ENCODE measurements at regions not wholly inside any gene's neighbourhood (a gene's known extent, or its start where the extent isn't known, plus 50 kb on each side); places are given as distances from the start of the nearest gene placed in this dataset.
"Not testable (repeated sequence)": the region's sequence is repeated elsewhere in the genome, so short reads cannot be mapped to it uniquely, and the experiment has no call there.

DNA sequence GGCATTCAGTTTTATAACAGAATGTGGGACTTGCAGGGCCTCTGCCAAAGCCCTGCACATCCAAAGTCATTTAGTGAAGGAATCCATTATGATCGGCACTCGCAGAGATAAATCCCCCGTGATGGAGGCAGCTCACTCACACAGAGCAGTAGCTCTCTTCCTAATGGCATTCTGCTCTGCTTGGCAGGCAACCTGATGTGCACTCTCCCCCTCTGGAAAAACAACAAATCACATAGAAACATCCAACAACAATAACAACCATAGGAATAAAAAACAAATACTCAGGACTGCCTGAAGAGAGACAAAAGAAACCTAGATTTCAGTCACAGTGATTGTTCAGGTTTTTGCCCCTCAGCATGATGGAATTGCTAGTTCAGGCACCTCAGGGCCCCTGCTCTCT lies 59.7 kb downstream of the NAA11 start:
- no peak for DNase-seq (ENCODE audit: low spot score)

DNA sequence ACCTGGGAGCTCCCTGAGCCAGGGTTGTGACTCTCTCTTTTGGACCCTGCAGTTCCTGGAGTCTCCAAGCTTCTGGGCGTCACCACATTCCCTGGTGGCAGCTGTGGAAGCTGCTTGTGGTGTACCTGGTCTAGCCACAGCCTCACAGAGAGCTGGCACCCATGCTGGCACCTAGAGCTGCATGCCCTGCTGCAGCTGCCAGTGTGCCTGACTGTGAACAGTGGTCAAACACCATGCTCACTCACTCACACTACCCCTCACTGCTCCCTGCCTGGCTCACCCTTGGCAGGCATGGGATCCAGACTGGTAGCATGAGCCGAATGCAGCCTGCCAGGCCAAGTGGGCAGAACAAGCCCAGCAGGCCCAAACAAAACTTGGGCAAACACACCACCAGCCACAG lies 66.6 kb downstream of the NAA11 start:
- no peak for DNase-seq (ENCODE audit: low spot score)

DNA sequence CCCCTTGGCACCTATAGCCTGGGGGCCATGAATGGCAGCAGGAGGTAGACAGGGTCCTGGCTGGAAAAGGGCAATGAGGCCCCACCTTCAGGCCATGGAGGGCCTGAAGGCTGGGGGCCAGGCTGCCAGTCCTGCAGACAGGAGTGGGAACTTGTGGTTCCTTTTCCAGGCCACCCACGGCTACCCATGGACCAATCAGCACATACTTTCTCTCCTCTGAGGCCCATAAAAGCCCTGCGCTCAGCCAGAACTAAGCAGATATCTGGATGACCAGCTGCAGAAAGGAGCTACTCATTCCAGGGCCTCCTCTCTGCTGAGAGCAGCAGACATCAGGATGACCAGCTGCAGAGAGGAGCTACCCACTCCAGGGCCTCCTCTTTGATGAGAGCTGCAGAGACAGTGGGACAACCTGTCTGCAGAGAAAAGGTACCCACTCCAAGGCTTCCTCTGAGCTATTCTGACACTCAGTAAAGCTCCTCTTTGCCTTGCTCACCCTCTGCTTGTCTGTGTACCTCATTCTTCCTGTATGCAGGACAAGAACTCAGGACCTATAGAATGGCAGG lies 67.2 kb downstream of the NAA11 start:
- DNase-seq (ENCODE audit: low spot score), result no peak

DNA sequence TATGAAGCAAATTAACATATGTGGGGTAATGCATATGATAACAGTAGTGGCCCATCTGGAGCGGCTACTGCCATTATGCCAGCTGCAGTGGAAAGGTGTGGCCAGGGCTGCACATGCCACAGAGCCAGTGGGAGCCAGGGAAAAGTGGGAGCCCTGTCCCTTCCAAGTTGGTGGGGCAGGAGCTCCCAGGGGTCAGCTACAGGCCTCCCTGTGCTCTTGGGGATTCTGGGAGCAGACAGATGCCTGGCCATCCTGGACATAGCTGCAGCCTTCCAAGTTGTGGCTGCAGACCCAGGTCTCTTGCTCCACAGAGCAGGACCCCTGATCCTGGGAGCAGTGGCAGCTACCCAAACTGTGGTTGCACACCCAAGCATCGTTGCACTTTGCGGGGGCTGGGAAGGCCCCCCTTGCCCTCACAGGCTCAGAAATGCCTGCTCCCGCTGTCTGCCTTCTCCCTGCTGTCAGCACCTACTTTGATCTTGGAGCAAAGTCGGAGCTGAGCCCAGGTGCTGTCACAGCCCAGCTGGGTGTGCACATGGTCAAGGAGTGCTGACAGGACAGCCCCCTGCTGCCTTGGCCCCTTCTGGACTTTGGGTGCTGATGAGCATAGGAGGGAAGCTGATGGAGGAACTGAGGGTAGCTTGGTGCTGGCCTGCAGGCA lies 67.8 kb downstream of the NAA11 start:
- DNase-seq (ENCODE audit: low spot score), result no peak

DNA sequence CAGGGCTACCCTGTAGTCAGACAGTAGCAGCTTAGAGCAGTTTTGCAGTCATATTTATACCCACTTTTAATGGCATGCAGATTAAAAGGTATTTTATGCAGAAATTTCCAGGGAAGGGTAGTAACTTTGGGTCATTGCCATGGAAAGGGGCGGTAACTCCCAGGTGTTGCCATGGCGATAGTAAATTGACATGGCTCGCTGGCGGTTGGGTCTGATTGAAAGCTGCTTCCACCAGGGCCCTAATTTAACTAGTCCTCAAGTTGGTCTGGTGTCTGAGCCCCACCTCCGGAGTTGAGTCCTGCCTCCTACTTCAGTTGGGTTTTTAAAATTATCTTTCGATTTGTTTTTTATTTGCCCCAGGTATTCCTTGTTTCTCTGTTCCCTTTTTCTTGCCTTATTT lies 70.1 kb downstream of the NAA11 start:
- DNase-seq (ENCODE audit: low spot score), result no peak

DNA sequence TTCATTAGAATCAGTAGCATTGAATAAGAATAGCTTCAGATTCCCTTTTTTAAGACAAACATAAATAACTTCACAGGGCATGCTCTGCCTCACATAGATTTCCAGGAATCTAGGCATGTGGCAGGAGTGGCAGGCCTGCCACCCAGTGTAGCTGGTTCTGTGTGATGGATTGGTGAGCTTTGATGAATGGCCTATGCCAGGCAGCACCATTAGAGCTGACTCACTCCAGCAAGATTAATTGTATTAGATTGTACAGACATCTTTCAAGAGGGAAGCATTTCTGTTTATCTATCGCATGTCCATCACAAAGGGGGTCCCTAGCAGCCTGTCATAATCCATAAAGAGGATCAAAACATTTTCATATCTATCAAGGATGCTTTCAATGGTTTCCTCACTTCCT lies 71.9 kb downstream of the NAA11 start:
- no peak for DNase-seq (ENCODE audit: low spot score)

DNA sequence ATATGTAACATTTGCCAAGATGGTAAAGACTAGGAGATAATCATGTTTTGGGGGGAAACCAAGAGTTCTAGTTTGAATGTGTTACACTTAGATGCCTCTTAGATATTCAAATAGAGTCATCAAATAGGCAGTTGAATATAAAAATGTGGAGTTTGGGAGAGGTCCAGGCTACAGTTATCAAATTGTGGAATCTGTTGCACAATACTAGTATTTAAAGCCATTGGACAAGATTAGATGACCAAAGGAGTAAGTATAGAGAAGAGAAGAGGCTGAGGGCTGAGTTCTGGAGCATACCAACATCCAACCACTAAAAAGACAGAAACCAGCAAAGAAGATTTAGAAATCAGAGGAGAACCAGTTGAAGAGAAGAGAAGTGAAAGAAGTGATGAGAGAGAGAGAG lies 72.7 kb downstream of the NAA11 start:
- DNase-seq (ENCODE audit: low spot score), result no peak

DNA sequence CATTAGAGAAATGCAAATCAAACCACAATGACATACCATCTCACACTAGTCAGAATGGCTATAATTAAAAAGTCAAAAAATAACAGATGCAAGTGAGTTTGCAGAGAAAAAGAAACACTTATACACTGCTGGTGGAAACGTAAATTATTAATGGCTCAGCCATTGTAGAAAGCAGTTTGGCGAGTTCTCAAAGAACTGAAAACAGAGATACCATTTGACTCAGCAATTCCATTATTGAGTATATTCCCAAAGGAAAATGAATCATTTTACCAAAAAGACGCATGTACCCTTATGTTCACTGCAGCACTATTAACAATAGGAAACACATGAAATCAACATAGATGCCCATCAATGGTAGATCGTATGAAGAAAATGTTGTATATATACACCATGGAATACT lies 75.0 kb downstream of the NAA11 start:
- no peak for DNase-seq (ENCODE audit: low spot score)

DNA sequence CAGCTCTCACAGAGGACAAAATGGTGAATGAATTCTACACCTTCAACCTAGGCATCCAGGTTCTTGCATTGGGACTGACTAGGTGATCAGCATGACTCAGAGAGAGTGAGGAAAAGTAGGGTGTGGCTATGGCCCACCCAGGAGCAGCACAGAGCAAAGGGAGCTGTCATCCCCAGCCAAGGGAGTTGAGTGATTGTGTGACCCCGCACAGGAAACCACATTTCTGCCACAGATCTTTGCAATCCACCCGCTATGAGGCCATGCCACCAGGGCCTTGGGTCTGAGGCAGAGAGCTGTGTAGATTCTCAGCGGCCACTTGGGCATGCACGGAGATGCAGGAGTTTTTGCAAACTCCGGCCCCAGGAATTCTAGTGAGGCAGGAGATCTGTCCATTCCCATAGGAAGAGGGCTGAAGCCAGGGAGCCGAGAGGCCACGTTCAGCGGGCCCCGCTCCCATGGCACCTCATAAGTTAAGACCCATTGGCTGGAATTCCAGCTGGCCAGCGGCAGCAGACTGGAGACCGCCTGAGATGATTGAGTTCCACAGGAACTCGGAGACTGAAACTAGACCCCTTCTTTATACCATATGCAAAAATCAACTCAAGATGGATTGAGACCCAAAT lies 75.9 kb downstream of the NAA11 start:
- DNase-seq (ENCODE audit: low spot score), result no peak

DNA sequence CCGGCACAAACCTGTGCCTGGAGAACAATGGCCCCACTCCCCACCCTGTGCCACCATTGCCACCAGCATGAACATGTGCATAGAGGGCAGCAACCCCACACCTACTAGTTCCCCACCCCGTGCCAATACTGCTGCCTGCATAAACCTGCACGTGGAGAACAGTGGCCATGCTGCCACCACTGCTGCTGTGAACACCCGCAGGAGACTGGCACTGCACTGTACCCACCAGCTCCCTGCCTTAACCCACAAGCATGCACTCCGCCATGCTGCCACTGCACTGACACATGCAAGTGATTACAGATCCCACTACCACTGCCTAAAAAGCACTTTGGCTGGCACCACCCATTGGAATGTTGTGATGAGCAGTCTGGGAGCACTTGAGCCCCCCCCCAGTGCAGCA lies 77.3 kb downstream of the NAA11 start:
- no peak for DNase-seq (ENCODE audit: low spot score)

DNA sequence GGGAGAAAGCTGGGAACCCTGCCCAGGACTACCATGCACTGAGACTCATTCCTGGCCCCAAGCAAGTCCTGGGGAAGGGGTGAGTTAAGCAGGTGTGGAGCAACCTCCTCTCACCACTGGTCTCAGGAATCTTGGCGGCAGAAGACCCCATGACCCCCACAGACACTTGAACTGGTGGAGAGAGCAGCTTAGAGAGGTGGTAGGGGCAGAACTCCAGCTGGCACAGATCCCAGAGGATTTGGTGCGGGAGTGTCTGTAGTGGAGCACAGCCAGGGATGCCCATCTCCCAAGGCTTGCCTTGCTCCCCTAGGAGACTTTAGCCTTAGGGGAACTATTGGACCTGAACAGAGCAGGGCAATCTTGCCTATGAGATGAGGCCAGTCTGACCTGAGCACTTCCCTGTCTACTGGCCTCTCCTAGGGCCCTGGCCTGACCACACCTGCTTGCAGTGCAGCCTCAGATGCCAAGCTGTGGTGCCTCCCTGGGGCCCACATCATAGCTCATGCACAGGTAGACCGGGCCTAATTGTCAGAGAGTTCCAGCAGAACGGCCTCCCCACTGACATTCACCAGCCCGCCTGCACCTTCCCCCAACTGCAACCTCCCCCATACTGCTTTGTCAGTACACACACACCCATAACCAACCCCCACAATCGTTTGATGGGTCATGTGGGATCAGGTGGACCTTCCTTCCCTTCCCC lies 78.0 kb downstream of the NAA11 start:
- no peak for DNase-seq (ENCODE audit: low spot score)

DNA sequence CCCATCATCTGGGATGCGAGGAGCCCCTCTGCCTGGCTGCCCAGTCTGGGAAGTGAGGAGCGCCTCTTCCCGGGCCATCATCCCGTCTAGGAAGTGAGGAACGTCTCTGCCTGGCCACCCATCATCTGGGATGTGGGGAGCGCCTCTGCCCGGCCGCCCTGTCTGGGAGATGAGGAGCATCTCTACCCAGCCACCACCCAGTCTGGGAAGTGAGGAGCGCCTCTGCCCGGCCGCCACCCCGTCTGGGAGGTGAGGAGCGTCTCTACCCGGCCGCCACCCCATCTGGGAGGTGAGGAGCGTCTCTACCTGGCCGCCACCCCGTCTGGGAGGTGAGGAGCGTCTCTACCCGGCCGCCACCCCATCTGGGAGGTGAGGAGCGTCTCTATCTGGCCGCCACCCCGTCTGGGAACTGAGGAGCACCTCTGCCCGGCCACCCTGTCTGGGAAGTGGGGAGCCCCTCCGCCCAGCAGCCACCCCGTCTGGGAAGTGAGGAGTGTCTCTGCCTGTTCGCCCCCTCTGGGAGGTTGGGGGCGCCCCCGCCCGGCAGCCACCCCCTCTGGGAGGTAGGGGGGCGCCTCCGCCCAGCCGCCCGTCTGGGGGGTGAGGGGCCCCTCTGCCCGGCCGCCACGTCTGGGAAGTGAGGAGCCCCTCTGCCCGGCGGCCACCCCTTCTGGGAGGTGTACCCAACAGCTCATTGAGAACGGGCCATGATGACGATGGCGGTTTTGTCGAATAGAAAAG lies 80.5 kb downstream of the NAA11 start:
- not testable (repeated sequence) for DNase-seq (ENCODE audit: low spot score)

DNA sequence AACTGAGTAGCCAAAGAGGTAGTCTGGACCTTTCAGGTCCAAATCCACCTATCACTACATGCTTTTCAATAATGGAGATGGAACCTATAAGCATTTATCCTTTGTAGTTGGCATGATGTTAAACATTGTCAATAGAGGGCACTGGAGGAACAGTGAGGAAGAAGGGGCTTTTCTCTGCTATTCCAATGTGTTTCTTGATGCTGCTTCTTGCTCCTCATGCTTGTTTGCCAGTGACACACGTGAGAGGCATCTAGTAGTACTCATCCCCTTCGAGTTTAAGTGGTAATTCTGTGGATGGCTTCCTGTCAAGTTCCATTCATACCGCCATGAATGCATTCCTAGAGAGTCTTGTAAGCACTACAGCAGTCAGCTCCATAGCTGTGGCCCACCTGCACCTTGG lies 84.0 kb downstream of the NAA11 start:
- no peak for DNase-seq (ENCODE audit: low spot score)

DNA sequence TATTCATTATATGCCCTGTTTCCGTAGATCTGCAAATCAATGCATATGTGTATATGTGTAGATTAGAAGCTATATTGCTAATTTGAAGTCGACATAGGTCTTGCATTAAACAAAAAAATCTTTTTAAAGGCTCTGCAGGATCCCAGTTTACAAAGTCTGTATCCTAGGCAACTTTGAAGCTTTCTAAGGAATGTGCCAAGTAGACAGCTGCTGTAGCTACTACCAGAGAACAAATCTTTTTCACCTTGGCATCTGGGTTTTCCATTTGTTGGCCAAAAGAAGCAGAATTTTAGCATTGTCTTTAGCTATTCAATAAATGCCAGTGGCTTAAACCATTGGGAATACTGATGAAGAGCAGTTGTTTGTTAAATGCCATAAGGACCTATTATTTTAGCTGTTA lies 88.0 kb downstream of the NAA11 start:
- DNase-seq (ENCODE audit: low spot score), result no peak

DNA sequence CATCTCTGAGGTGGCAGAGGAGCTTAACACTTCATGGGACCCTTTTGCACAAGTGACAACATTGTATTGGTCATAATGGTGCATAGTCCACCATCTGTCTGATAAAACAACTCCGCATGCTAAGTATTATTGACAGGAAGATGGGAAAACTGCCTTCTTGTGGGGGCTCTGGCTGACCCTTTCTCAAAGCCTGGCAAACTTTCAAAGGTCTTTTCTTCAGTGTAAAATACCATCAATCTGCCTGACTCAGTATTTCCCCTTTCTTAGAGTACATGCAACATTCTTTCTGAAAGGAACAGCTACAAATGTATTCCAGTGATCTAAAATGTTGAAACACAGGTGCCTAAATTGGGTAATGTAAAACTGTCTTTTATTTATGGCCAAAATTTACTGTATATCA lies 89.1 kb downstream of the NAA11 start:
- DNase-seq (ENCODE audit: low spot score), result no peak

DNA sequence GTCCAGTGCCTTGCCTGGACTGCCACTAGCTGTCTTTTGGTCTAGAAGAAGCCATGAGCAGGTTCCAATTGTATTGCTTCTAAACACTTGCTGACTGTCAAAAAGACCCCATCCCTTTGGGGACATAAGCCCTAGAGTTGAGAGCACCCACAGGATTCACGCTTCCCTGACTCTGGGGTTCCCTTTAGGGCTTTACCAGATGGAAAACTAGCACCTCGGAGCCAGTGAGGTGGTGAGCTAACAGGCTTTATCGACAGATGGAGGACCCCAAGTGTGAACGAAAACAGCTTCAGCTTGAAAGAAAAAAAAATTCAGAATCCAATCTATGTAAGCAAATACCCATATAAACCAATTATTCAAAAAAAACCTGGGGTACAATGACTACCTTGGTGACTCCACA lies 90.8 kb downstream of the NAA11 start:
- DNase-seq (ENCODE audit: low spot score), result no peak

DNA sequence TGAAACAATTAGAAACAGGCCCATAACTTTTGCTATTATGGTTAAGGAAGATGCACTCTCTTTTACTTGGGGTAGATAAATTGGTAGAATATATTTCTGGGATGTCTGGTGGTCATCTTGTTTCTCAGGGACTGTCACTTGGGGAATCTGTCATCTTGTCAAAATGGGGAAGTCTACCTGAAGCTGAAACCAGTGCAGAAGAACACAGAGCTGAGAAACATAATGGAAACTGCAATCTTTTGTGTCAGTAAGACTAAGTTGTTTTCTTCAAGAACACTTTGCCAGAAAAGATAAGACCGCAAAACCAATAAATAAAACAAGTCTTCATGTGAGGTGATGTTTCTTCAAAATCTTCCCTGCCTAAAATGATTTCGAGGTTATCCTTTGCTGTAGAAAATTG lies 92.0 kb downstream of the NAA11 start:
- no peak for DNase-seq (ENCODE audit: low spot score)

DNA sequence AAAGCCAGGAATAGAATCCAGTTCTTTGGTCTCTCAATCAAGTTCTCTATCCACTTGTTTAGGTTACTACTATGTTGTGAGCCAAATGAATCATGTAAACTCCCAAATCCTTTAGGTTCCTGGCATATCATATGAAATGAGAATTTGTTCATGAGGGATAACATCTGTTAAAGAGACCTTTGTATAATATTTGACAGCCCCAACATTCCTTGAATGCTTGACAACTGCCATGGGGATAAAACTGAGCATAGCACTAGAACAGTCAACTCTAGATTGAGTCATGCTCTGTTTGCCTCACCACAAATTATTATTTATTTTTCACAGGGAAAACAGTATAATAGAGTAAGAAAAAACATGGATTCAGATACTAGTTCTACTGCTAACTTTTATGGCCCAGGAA lies 93.3 kb downstream of the NAA11 start:
- no peak for DNase-seq (ENCODE audit: low spot score)

DNA sequence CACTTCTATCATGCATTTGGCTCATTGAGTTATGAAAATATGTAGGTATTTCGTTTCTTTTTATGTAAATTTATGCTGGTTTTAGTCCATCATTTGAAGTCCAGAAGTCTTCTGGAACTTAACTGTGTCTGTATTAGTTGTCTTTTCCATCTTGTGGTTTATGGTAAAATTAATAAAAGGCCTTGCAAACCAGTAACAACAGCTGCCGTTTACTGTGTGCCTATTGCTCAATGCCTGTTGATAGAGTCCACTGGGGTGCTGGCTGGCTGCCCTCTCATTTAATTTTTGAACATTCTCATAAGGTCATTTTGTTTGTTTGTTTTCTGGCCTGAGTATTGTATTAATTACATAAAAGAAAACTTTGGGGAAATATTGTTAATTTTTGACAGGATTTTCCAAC lies 98.0 kb downstream of the NAA11 start:
- no peak for DNase-seq (ENCODE audit: low spot score)

DNA sequence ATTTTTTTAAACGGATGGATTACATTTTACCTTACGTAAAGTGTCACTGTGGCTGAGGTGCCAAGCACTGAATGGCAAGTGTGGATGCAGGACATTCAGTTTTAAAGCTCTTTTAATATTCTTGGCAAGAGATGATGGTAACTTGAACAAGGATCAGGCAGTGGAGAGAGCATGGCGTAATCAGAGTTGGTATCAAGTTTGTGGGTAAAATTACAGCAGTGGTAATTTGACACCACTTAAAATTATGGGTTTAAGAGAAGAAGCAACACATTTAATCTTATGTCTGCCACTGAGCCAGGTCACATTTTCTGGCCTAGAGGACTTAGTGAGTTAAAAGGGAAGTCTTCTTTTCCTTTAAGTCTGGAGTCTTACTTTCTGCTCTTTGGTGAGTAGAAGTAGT lies 100.5 kb downstream of the NAA11 start:
- no peak for DNase-seq (ENCODE audit: low spot score)

DNA sequence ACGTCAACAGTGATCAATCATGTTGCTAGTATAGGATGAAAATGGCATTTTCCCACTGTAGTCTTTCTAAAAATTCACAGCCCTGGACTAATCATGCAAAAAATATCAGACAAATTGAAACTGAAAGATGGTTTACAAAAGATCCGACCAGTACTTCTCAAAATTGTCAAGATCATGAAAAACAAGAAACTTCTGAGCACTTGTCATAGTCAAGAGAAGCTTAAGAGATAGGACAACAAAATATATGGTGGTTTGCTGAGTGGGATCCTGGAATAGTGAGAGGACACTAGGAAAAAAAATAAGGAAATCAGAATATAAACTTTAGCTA lies 101.1 kb downstream of the NAA11 start:
- no peak for DNase-seq (ENCODE audit: low spot score)

DNA sequence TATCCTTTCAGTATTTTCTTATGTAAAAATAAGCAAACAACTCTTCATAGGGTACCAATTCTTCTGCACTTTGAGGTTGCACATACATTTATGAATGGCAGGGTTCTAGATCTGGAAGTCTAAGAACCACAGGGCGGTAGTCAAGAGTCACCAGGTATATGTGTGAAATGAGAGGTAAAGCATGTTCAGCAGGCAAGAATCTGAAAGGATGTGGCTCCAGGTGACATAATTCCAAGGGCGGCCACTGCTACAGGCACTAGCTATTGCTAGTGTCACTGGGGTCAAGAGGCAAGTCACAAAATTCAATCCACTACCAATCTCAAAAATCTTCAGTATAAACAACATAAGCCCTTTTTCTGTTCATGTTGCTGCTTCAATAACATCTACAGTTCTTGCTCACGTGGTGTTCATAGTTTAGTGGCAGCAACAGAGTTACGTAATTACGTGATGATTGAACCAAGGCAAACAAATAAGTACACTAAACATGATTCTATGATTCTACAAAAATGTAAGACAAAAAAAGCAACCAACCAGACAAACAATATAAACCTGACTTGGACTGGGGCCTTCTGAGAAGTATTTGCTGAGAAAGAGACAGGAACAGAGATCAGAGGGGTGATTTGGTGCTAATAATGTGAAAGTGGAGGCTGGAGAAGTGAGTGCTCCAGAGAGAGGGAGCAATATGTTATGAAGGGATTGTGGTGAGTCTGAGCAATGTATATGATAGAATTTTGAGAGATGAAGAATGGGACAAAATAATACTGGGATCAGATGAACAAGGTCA lies 101.7 kb downstream of the NAA11 start:
- no peak for DNase-seq (ENCODE audit: low spot score)

Data from umbilical cord (tissue), 1 donor.